ENCODE measurements at regions not wholly inside any gene's neighbourhood (a gene's known extent, or its start where the extent isn't known, plus 50 kb on each side); places are given as distances from the start of the nearest gene placed in this dataset.
"Not testable (repeated sequence)": the region's sequence is repeated elsewhere in the genome, so short reads cannot be mapped to it uniquely, and the experiment has no call there.

- H3K9me3 Mint-ChIP-seq (ENCODE audit: unreplicated experiment): peaks cover 3% of the 10 kb centered on the region
- no peak for TF ChIP-seq CTCF (IDR thresholded peaks at IDR 0.05; ENCODE audit: partially characterized antibody, unreplicated experiment)
- H3K27ac Mint-ChIP-seq (ENCODE audit: unreplicated experiment): no peak overlapping the region
- no peak for DNase-seq
- H3K36me3 Mint-ChIP-seq (ENCODE audit: unreplicated experiment): no peaks in the 10 kb centered on the region
- no peaks in the 10 kb centered on the region for H3K4me1 Mint-ChIP-seq (ENCODE audit: low read depth, unreplicated experiment)
- no peaks in the 10 kb centered on the region for H3K27me3 Mint-ChIP-seq (ENCODE audit: unreplicated experiment)
- H3K4me3 Mint-ChIP-seq (ENCODE audit: unreplicated experiment): no peak overlapping the region
Observed at GRCh38 chrX:35617836-35618235, 180.3 kb upstream of the MAGEB16 start.

- Mint-ChIP-seq H3K9me3 (ENCODE audit: unreplicated experiment) (peaks cover 3% of the 10 kb centered on the region), H3K36me3 (ENCODE audit: unreplicated experiment) (no peaks in the 10 kb centered on the region), H3K27me3 (ENCODE audit: unreplicated experiment) (no peaks in the 10 kb centered on the region), H3K4me3 (ENCODE audit: unreplicated experiment) (no peak overlapping the region), H3K4me1 (ENCODE audit: low read depth, unreplicated experiment) (no peaks in the 10 kb centered on the region), H3K27ac (ENCODE audit: unreplicated experiment) (no peak overlapping the region)
- TF ChIP-seq CTCF (IDR thresholded peaks at IDR 0.05; ENCODE audit: partially characterized antibody, unreplicated experiment): no peak
- DNase-seq: no peak
Observed at GRCh38 chrX:35622040-35622439, 176.1 kb upstream of the MAGEB16 start.

GRCh38 chrX:35622601-35623000, 175.5 kb upstream of the MAGEB16 start:
- H3K27me3 Mint-ChIP-seq (ENCODE audit: unreplicated experiment): no peaks in the 10 kb centered on the region
- no peaks in the 10 kb centered on the region for H3K4me1 Mint-ChIP-seq (ENCODE audit: low read depth, unreplicated experiment)
- no peak for TF ChIP-seq CTCF (IDR thresholded peaks at IDR 0.05; ENCODE audit: partially characterized antibody, unreplicated experiment)
- H3K4me3 Mint-ChIP-seq (ENCODE audit: unreplicated experiment): no peak overlapping the region
- H3K27ac Mint-ChIP-seq (ENCODE audit: unreplicated experiment): no peak overlapping the region
- DNase-seq: no peak
- H3K9me3 Mint-ChIP-seq (ENCODE audit: unreplicated experiment): peaks cover 3% of the 10 kb centered on the region
- H3K36me3 Mint-ChIP-seq (ENCODE audit: unreplicated experiment): no peaks in the 10 kb centered on the region

GRCh38 chrX:35625714-35626113, 172.4 kb upstream of the MAGEB16 start:
- no peaks in the 10 kb centered on the region for H3K36me3 Mint-ChIP-seq (ENCODE audit: unreplicated experiment)

GRCh38 chrX:35626124-35626523, 172.0 kb upstream of the MAGEB16 start:
- Mint-ChIP-seq H3K27me3 (ENCODE audit: unreplicated experiment) (no peaks in the 10 kb centered on the region), H3K27ac (ENCODE audit: unreplicated experiment) (no peak overlapping the region), H3K36me3 (ENCODE audit: unreplicated experiment) (no peaks in the 10 kb centered on the region), H3K4me1 (ENCODE audit: low read depth, unreplicated experiment) (no peaks in the 10 kb centered on the region), H3K4me3 (ENCODE audit: unreplicated experiment) (no peak overlapping the region), H3K9me3 (ENCODE audit: unreplicated experiment) (peaks cover 3% of the 10 kb centered on the region)
- TF ChIP-seq CTCF (IDR thresholded peaks at IDR 0.05; ENCODE audit: partially characterized antibody, unreplicated experiment): no peak
- DNase-seq: no peak

More at GRCh38 chrX:35625714-35626113, 172.4 kb upstream of the MAGEB16 start:
- Mint-ChIP-seq H3K27ac (ENCODE audit: unreplicated experiment) (no peak overlapping the region), H3K27me3 (ENCODE audit: unreplicated experiment) (no peaks in the 10 kb centered on the region), H3K4me1 (ENCODE audit: low read depth, unreplicated experiment) (no peaks in the 10 kb centered on the region), H3K9me3 (ENCODE audit: unreplicated experiment) (peaks cover 3% of the 10 kb centered on the region), H3K4me3 (ENCODE audit: unreplicated experiment) (no peak overlapping the region)
- DNase-seq: no peak
- TF ChIP-seq CTCF (IDR thresholded peaks at IDR 0.05; ENCODE audit: partially characterized antibody, unreplicated experiment): no peak

- H3K9me3 Mint-ChIP-seq (ENCODE audit: unreplicated experiment); H3K27ac Mint-ChIP-seq (ENCODE audit: unreplicated experiment); H3K27me3 Mint-ChIP-seq (ENCODE audit: unreplicated experiment): not testable (repeated sequence)
Observed at GRCh38 chrX:35635971-35636370, 162.2 kb upstream of the MAGEB16 start.

More at GRCh38 chrX:35635971-35636370, 162.2 kb upstream of the MAGEB16 start:
- not testable (repeated sequence) for DNase-seq; H3K4me1 Mint-ChIP-seq (ENCODE audit: low read depth, unreplicated experiment); H3K36me3 Mint-ChIP-seq (ENCODE audit: unreplicated experiment); H3K4me3 Mint-ChIP-seq (ENCODE audit: unreplicated experiment)

Data from glutamatergic neuron (in vitro differentiated cells).